Neural crest cell (in vitro differentiated cells): ENCODE measurements at regions not wholly inside any gene's neighbourhood (a gene's known extent, or its start where the extent isn't known, plus 50 kb on each side); places are given as distances from the start of the nearest gene placed in this dataset.

Source experiments
- DNase-seq: peaks from one replicate; pipeline ENCODE4 v3.0.0; 2021; ENCODE audit warnings: low read depth, mixed read lengths, low spot score
- H3K27ac Mint-ChIP-seq: one replicate; pipeline ENCODE4 v1.8.0; 2021; ENCODE audit warnings: mild to moderate bottlenecking, mixed read lengths; ENCODE audit not compliant: unreplicated experiment
- H3K27me3 Mint-ChIP-seq: 2 replicates; pipeline ENCODE4 v1.8.0; 2021; ENCODE audit warnings: low read depth, mild to moderate bottlenecking, mixed read lengths
- H3K36me3 Mint-ChIP-seq: 2 replicates; pipeline ENCODE4 v1.8.0; 2021; ENCODE audit warnings: low read depth, mild to moderate bottlenecking, mixed read lengths
- H3K4me1 Mint-ChIP-seq: 2 replicates; pipeline ENCODE4 v1.8.0; 2021; ENCODE audit warnings: mixed read lengths
- H3K4me3 Mint-ChIP-seq: one replicate; pipeline ENCODE4 v1.8.0; 2021; ENCODE audit warnings: mild to moderate bottlenecking, mixed read lengths
- H3K9me3 Mint-ChIP-seq: 2 replicates; pipeline ENCODE4 v1.8.0; 2021; ENCODE audit warnings: mixed read lengths
- TF ChIP-seq, protein P1 (sequence below): fragments of 200-600 bp; sonication (generic); conservative IDR thresholded peaks from 2 replicates; pipeline ENCODE4 v1.5.0; 2021; ENCODE audit warnings: antibody characterized with exemption, mild to moderate bottlenecking

DNA sequence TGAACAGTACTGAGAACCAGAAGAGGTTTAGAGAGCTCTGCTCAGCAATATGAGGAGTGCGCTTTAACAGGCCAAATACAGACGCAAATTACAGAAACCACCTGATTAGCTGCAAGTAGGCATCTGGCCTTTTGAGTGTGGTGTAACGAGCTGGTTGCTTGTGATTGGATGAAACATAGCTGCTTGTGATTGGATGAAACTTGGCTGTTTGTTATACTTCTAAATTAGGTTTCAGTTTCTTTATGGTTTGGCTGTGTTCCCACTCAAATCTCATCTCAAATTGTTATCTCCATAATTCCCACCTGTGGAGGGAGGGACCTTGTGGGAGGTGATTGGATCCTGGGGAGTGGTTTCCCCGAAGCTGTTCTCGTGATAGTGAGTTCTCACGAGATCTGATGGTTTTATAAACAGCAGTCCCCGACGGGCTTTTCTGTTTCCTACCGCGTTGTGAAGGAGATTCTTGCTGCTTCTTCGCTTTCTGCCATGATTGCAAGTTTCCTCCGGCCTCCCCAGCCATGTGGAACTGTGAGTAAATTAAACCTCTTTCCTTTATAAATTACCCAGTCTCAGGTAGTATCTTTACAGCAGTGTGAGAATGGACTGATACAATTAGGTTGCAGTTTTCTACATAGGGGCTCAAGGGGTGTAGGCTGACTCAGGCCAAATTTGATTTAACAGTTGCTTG, 655.9 kb upstream of the MAN1A1 start:
- peaks cover 3% of the 10 kb centered on the region for H3K9me3 Mint-ChIP-seq
- TF ChIP-seq, protein P1, sequence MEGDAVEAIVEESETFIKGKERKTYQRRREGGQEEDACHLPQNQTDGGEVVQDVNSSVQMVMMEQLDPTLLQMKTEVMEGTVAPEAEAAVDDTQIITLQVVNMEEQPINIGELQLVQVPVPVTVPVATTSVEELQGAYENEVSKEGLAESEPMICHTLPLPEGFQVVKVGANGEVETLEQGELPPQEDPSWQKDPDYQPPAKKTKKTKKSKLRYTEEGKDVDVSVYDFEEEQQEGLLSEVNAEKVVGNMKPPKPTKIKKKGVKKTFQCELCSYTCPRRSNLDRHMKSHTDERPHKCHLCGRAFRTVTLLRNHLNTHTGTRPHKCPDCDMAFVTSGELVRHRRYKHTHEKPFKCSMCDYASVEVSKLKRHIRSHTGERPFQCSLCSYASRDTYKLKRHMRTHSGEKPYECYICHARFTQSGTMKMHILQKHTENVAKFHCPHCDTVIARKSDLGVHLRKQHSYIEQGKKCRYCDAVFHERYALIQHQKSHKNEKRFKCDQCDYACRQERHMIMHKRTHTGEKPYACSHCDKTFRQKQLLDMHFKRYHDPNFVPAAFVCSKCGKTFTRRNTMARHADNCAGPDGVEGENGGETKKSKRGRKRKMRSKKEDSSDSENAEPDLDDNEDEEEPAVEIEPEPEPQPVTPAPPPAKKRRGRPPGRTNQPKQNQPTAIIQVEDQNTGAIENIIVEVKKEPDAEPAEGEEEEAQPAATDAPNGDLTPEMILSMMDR: no peak
- H3K27me3 Mint-ChIP-seq: peaks cover 2% of the 10 kb centered on the region
- no peaks in the 10 kb centered on the region for H3K4me1 Mint-ChIP-seq
- no peak overlapping the region for H3K27ac Mint-ChIP-seq
- H3K36me3 Mint-ChIP-seq: no peaks in the 10 kb centered on the region
- DNase-seq: no peak
- no peak overlapping the region for H3K4me3 Mint-ChIP-seq

DNA sequence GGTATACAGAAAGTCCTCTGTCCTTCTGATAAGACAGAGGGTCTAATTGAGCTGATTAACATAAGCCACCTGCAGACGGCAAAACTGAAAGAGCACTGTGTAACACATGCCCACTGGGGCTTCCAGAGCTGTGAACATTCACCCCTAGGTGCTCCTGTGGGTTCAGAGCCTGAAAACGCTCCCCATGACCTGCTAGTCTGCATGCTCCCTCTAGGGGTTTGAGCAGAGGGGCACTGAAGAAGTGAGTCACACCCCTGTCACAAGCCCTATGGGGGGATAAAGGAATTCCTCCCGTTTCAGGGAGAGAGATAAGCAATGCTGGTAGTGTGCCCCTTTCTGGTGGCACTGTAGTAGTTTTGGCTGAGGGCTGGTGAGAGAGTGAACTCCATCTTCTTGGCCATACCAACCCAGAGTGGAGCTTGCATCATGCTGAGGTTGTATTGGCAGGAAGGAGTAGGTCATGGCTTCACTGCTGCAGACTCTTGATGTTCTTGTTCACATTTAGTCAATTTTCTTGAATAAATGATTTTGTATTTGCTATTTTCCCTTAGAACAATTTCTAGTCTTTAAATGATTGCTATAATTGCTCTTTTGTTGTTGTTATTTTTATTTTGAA, 637.5 kb upstream of the MAN1A1 start:
- H3K27me3 Mint-ChIP-seq: no peaks in the 10 kb centered on the region
- H3K27ac Mint-ChIP-seq: no peak overlapping the region
- no peaks in the 10 kb centered on the region for H3K36me3 Mint-ChIP-seq
- peaks cover 4% of the 10 kb centered on the region for H3K9me3 Mint-ChIP-seq
- no peak overlapping the region for H3K4me3 Mint-ChIP-seq
- no peak for DNase-seq
- TF ChIP-seq, protein P1: no peak
- peaks cover 5% of the 10 kb centered on the region for H3K4me1 Mint-ChIP-seq

DNA sequence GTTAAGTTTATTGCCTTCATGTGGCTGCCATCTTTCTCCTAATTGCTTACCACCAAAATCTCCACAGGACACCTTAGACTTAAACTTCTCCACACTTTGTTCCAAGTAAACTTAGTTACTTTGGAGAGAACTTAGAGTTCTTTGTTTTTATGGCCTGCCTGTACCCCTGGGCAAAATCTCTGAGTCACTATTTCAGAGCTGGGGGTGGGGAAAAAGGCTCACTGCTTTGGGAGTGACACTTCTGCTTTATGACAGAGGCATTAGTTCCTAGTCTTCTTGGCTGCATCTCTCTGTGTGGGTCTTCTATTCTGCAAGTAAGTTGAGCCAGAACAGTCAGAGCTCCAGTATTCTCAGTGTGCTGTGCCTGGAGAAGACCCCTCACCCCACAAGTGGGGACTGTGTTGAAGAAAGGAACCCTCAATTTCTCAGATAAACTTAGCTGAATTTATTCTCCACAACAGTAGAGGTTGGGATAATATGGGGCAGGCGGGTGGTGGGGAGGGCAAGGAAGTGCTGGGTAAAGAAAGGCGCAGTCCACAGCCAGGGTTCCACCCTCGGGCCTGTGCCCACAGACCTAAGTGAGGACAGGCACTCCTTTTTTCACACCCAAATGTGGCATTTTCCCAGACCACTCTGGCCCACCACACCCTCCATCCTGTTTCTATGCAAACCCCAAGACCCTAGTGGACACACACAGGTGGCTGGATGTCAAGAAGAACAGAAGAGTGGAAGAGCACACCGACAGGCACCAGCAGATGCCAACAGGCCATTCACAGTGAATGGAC, 636.6 kb upstream of the MAN1A1 start:
- TF ChIP-seq, protein P1: no peak
- peaks cover 4% of the 10 kb centered on the region for H3K9me3 Mint-ChIP-seq
- H3K27ac Mint-ChIP-seq: no peak overlapping the region
- peaks cover 5% of the 10 kb centered on the region for H3K4me1 Mint-ChIP-seq
- no peaks in the 10 kb centered on the region for H3K36me3 Mint-ChIP-seq
- no peak overlapping the region for H3K4me3 Mint-ChIP-seq
- no peaks in the 10 kb centered on the region for H3K27me3 Mint-ChIP-seq
- no peak for DNase-seq

DNA sequence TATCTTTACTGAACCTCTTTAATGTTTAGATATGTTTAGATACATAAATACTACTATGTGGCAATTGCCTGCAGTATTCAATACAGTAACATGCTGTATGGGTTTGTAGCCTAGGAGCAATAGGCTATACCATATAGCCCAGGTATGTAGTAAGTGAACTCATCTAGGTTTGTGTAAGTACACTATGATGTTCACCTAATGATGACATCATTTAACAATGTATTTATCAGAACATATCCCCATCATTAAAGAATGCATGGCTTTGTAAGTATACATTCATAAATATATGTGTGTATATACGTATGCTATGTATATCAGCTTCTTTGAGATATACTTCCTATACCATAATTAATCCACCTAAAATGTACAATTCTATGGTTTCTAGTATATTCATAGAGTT, 631.2 kb upstream of the MAN1A1 start:
- TF ChIP-seq, protein P1: no peak
- no peak for DNase-seq
- Mint-ChIP-seq H3K36me3 (no peaks in the 10 kb centered on the region), H3K9me3 (peaks cover 3% of the 10 kb centered on the region), H3K4me1 (peaks cover 5% of the 10 kb centered on the region), H3K27me3 (no peaks in the 10 kb centered on the region), H3K27ac (no peak overlapping the region), H3K4me3 (no peak overlapping the region)

DNA sequence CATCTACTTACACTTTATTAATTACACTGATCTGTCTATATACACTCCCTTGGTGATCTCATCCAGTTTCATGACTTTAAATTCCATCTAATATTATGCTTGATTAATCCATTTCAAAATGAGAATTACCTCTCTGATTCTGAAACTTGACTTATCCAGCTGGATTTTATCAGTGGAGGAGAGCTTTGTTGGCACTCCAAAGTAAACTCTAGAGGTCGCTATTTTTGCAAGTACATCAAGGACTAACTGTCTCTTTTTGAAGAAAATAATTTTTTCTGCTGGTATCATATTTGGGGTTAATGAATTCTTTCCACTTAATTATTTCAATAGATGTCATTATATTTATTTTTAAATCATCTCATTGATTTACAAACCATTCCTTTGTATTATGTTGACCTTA, 630.3 kb upstream of the MAN1A1 start:
- TF ChIP-seq, protein P1: peak; percentile 46
- Mint-ChIP-seq H3K36me3 (no peaks in the 10 kb centered on the region), H3K4me1 (peaks cover 3% of the 10 kb centered on the region), H3K27ac (no peak overlapping the region), H3K4me3 (no peak overlapping the region), H3K9me3 (no peaks in the 10 kb centered on the region), H3K27me3 (no peaks in the 10 kb centered on the region)
- DNase-seq: no peak
